K562 (cell line): ENCODE measurements at regions not wholly inside any gene's neighbourhood (a gene's known extent, or its start where the extent isn't known, plus 50 kb on each side); places are given as distances from the start of the nearest gene placed in this dataset.

ENCODE experiments used
- BRF1 ChIP-seq: IDR thresholded peaks from 3 replicates; pipeline ENCODE4 v1.6.1; 2011; ENCODE audit warnings: borderline replicate concordance, mild to moderate bottlenecking; ENCODE audit not compliant: insufficient read length; ENCODE audit errors: extremely low read depth
- ERF ChIP-seq: fragments of 450-650 bp; formaldehyde crosslinking; IDR thresholded peaks from 2 replicates; pipeline ENCODE4 v1.4.0; 2020; ENCODE audit warnings: mild to moderate bottlenecking, mixed read lengths
- MAFK ChIP-seq: IDR thresholded peaks from 2 replicates; pipeline ENCODE4 v1.6.1; 2011; ENCODE audit warnings: low read length, improper control_type of control experiment
- RAD51 ChIP-seq: fragments of 450-650 bp; IDR thresholded peaks from 2 replicates; pipeline ENCODE4 v1.7.1; 2016; ENCODE audit warnings: low read depth, mild to moderate bottlenecking, borderline replicate concordance
- RFX5 ChIP-seq: IDR thresholded peaks from 2 replicates; pipeline ENCODE4 v1.6.1; 2011; ENCODE audit warnings: low read depth, mild to moderate bottlenecking, improper control_type of control experiment, low read length
- SRF ChIP-seq, 2 experiments: fragments of 250-450, 450-650 bp in 1 of 2; sonication (Bioruptor Pico) in 1 of 2; sonication (generic) in 1 of 2; formaldehyde crosslinking; IDR thresholded peaks; 2 replicates each; pipeline versions ENCODE4 v1.5.0 to v1.5.1; 2020 to 2022; ENCODE audit warnings: mild to moderate bottlenecking in 1 of 2, missing genetic modification reagents in 1 of 2
- ZNF77 ChIP-seq: fragments of 250-450 bp; sonication (Bioruptor Pico); IDR thresholded peaks from 2 replicates; pipeline ENCODE4 v1.5.0; 2020
- TF ChIP-seq, protein P1 (sequence below): sonication (generic); formaldehyde crosslinking; IDR thresholded peaks from 2 replicates; pipeline ENCODE4 v1.8.0; 2022; ENCODE audit warnings: missing genetic modification reagents, mild to moderate bottlenecking, borderline replicate concordance
- TF ChIP-seq, protein P2 (sequence below): fragments of 450-650 bp; IDR thresholded peaks from 2 replicates; pipeline ENCODE4 v1.7.0; 2016; ENCODE audit warnings: borderline replicate concordance
- TF ChIP-seq, protein P3 (sequence below): IDR thresholded peaks from 2 replicates; pipeline ENCODE4 v1.6.1; 2012; ENCODE audit warnings: low read depth, low read length, improper control_type of control experiment, borderline replicate concordance
- TF ChIP-seq, protein P4 (sequence below), 2 experiments: fragments of 450-650 bp; formaldehyde crosslinking in 1 of 2; IDR thresholded peaks; 2 replicates each; pipeline versions ENCODE4 v1.4.0 to v1.6.1; 2014 to 2020; ENCODE audit warnings: mild to moderate bottlenecking in 2 of 2, borderline replicate concordance in 1 of 2, low read depth in 1 of 2
- TF ChIP-seq, protein P5 (sequence below): IDR thresholded peaks from 2 replicates; pipeline ENCODE4 v1.6.1; 2011; ENCODE audit not compliant: insufficient read length; ENCODE audit errors: extremely low read depth

DNA sequence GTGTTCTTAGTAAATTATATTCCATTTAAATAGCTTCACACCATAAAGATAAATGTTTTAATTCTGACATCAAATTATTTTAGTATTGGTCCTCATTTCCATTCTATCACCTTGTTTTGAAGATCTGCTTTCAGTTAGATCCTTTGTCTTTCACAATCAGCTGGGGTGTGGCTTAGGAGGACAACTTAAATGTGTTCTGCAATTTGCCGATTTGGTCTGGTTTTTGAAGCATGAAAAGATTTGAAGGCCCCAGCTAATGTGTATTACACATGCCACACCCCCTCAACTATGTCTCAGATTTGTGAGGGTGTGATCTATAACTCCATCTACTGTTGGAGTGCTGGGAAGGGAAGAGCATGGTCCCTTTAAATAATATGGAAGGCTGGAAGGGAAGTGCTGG lies 516.1 kb upstream of the GOLIM4 start:
- TF ChIP-seq, protein P1, sequence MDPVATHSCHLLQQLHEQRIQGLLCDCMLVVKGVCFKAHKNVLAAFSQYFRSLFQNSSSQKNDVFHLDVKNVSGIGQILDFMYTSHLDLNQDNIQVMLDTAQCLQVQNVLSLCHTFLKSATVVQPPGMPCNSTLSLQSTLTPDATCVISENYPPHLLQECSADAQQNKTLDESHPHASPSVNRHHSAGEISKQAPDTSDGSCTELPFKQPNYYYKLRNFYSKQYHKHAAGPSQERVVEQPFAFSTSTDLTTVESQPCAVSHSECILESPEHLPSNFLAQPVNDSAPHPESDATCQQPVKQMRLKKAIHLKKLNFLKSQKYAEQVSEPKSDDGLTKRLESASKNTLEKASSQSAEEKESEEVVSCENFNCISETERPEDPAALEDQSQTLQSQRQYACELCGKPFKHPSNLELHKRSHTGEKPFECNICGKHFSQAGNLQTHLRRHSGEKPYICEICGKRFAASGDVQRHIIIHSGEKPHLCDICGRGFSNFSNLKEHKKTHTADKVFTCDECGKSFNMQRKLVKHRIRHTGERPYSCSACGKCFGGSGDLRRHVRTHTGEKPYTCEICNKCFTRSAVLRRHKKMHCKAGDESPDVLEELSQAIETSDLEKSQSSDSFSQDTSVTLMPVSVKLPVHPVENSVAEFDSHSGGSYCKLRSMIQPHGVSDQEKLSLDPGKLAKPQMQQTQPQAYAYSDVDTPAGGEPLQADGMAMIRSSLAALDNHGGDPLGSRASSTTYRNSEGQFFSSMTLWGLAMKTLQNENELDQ (CRISPR knock-in tag), result no peak
- TF ChIP-seq BRF1 (no peak), ERF (CRISPR knock-in tag) (no peak), SRF (CRISPR knock-in tag; IDR thresholded peaks at IDR 0.05) (no peak), ZNF77 (CRISPR knock-in tag) (no peak), MAFK (no peak), RAD51 (no peak), RFX5 (no peak)
- TF ChIP-seq, protein P2, sequence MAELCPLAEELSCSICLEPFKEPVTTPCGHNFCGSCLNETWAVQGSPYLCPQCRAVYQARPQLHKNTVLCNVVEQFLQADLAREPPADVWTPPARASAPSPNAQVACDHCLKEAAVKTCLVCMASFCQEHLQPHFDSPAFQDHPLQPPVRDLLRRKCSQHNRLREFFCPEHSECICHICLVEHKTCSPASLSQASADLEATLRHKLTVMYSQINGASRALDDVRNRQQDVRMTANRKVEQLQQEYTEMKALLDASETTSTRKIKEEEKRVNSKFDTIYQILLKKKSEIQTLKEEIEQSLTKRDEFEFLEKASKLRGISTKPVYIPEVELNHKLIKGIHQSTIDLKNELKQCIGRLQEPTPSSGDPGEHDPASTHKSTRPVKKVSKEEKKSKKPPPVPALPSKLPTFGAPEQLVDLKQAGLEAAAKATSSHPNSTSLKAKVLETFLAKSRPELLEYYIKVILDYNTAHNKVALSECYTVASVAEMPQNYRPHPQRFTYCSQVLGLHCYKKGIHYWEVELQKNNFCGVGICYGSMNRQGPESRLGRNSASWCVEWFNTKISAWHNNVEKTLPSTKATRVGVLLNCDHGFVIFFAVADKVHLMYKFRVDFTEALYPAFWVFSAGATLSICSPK, result no peak
- TF ChIP-seq, protein P3, sequence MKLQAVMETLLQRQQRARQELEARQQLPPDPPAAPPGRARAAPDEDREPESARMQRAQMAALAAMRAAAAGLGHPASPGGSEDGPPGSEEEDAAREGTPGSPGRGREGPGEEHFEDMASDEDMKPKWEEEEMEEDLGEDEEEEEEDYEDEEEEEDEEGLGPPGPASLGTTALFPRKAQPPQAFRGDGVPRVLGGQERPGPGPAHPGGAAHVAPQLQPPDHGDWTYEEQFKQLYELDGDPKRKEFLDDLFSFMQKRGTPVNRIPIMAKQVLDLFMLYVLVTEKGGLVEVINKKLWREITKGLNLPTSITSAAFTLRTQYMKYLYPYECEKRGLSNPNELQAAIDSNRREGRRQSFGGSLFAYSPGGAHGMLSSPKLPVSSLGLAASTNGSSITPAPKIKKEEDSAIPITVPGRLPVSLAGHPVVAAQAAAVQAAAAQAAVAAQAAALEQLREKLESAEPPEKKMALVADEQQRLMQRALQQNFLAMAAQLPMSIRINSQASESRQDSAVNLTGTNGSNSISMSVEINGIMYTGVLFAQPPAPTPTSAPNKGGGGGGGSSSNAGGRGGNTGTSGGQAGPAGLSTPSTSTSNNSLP, result no peak
- TF ChIP-seq, protein P4, sequence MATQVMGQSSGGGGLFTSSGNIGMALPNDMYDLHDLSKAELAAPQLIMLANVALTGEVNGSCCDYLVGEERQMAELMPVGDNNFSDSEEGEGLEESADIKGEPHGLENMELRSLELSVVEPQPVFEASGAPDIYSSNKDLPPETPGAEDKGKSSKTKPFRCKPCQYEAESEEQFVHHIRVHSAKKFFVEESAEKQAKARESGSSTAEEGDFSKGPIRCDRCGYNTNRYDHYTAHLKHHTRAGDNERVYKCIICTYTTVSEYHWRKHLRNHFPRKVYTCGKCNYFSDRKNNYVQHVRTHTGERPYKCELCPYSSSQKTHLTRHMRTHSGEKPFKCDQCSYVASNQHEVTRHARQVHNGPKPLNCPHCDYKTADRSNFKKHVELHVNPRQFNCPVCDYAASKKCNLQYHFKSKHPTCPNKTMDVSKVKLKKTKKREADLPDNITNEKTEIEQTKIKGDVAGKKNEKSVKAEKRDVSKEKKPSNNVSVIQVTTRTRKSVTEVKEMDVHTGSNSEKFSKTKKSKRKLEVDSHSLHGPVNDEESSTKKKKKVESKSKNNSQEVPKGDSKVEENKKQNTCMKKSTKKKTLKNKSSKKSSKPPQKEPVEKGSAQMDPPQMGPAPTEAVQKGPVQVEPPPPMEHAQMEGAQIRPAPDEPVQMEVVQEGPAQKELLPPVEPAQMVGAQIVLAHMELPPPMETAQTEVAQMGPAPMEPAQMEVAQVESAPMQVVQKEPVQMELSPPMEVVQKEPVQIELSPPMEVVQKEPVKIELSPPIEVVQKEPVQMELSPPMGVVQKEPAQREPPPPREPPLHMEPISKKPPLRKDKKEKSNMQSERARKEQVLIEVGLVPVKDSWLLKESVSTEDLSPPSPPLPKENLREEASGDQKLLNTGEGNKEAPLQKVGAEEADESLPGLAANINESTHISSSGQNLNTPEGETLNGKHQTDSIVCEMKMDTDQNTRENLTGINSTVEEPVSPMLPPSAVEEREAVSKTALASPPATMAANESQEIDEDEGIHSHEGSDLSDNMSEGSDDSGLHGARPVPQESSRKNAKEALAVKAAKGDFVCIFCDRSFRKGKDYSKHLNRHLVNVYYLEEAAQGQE (IDR thresholded peaks at IDR 0.05; ENCODE audit: borderline replicate concordance), result no peak
- TF ChIP-seq, protein P4 (CRISPR knock-in tag; IDR thresholded peaks at IDR 0.05; ENCODE audit: low read depth), result no peak
- TF ChIP-seq, protein P5, sequence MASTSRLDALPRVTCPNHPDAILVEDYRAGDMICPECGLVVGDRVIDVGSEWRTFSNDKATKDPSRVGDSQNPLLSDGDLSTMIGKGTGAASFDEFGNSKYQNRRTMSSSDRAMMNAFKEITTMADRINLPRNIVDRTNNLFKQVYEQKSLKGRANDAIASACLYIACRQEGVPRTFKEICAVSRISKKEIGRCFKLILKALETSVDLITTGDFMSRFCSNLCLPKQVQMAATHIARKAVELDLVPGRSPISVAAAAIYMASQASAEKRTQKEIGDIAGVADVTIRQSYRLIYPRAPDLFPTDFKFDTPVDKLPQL, result no peak
